Natural killer cell (primary cell): ENCODE measurements at regions not wholly inside any gene's neighbourhood (a gene's known extent, or its start where the extent isn't known, plus 50 kb on each side); places are given as distances from the start of the nearest gene placed in this dataset.

Source experiments
- ATAC-seq, 3 donors: fragments of 150-1000 bp in 2 of 3; fragments of 200-7000 bp in 1 of 3; cut with Tn5 transposase; 1 replicate in 1 of 3; 2 replicates in 2 of 3; pipeline ENCODE4 v1.10.0; 2021; ENCODE audit warnings: mild to moderate bottlenecking in 2 of 3, moderate library complexity in 2 of 3
- DNase-seq, 2 donors: peaks; one replicate each; pipeline versions ENCODE4 v3.0.0 to v3.0.0-alpha.2; 2013 to 2021; ENCODE audit warnings: mixed read lengths in 1 of 2
- H3K27ac ChIP-seq: one replicate; pipeline ENCODE4 v1.5.1; 2013; ENCODE audit warnings: mild to moderate bottlenecking, low read length
- H3K27me3 ChIP-seq: one replicate; pipeline ENCODE4 v1.6.1; 2013; ENCODE audit warnings: low read length; ENCODE audit not compliant: control insufficient read depth, insufficient read depth
- H3K36me3 ChIP-seq: one replicate; pipeline ENCODE4 v1.6.1; 2013; ENCODE audit warnings: low read length; ENCODE audit not compliant: control insufficient read depth, insufficient read depth
- H3K4me1 ChIP-seq: one replicate; pipeline ENCODE4 v1.6.1; 2013; ENCODE audit warnings: low read length; ENCODE audit not compliant: control insufficient read depth, insufficient read depth
- H3K4me3 ChIP-seq: one replicate; pipeline ENCODE4 v1.5.1; 2013; ENCODE audit warnings: low read length
- H3K9me3 ChIP-seq: one replicate; pipeline ENCODE4 v1.6.1; 2013; ENCODE audit warnings: low read length; ENCODE audit not compliant: control insufficient read depth, insufficient read depth
- H3K27ac Mint-ChIP-seq, 2 donors: one replicate each; pipeline ENCODE4 v1.8.0; 2022; ENCODE audit warnings: mild to moderate bottlenecking in 2 of 2, mixed read lengths in 2 of 2, moderate library complexity in 1 of 2
- H3K27me3 Mint-ChIP-seq, 2 donors: one replicate each; pipeline ENCODE4 v1.8.0; 2022; ENCODE audit warnings: low read depth in 2 of 2, mixed read lengths in 2 of 2
- H3K36me3 Mint-ChIP-seq: one replicate; pipeline ENCODE4 v1.8.0; 2022; ENCODE audit warnings: mixed read lengths
- H3K4me1 Mint-ChIP-seq, 2 donors: one replicate each; pipeline ENCODE4 v1.8.0; 2022; ENCODE audit warnings: mixed read lengths in 2 of 2
- H3K4me3 Mint-ChIP-seq: one replicate; pipeline ENCODE4 v1.8.0; 2022; ENCODE audit warnings: mild to moderate bottlenecking, moderate library complexity, mixed read lengths
- H3K9me3 Mint-ChIP-seq, 2 donors: one replicate each; pipeline ENCODE4 v1.8.0; 2022; ENCODE audit warnings: mixed read lengths in 2 of 2
- CTCF ChIP-seq: fragments of 200-600 bp; IDR thresholded peaks from one replicate; pipeline ENCODE4 v1.8.0; 2022; ENCODE audit warnings: antibody characterized with exemption
- WGBS: methylation state at CpG from one replicate; pipeline ENCODE4 v1.1.7; 2013; ENCODE audit warnings: missing lambda C conversion rate; ENCODE audit not compliant: insufficient coverage; 5-methylcytosine and 5-hydroxymethylcytosine counted together
- intact Hi-C: fragments of 100-400 bp; cut with micrococcal nuclease; formaldehyde crosslinking; loops from one replicate; pipeline ENCODE4 v1.14.2; 2022

- Histone ChIP-seq H3K36me3 (no peaks in the 10 kb centered on the region), H3K27ac (no peak overlapping the region), H3K4me3 (no peak overlapping the region), H3K4me1 (peaks cover 33% of the 10 kb centered on the region), H3K27me3 (no peaks in the 10 kb centered on the region), H3K9me3 (no peaks in the 10 kb centered on the region)
- no peak overlapping the region for H3K27ac Mint-ChIP-seq
- H3K4me3 Mint-ChIP-seq, result no peak overlapping the region
- intact Hi-C loops, result no loop called here
- H3K27me3 Mint-ChIP-seq, result peaks cover 0 to 10% of the 10 kb centered on the region in 2 donors
- peaks cover 0 to 3% of the 10 kb centered on the region in 2 donors for H3K9me3 Mint-ChIP-seq
- H3K4me1 Mint-ChIP-seq, result peaks cover 42 to 61% of the 10 kb centered on the region in 2 donors
- H3K36me3 Mint-ChIP-seq, result peaks cover 6% of the 10 kb centered on the region
- DNase-seq (no peak), ATAC-seq (peak in 1 of 3 donors; percentile 9)
- TF ChIP-seq CTCF, result no peak
These were observed 108.4 kb downstream of the METRNL start for GRCh38 chr17:83187782-83188311.

GRCh38 chr17:83189044-83190003, 109.9 kb downstream of the METRNL start:
- Mint-ChIP-seq H3K9me3 (peaks cover 0 to 3% of the 10 kb centered on the region in 2 donors), H3K4me1 (peaks cover 37 to 61% of the 10 kb centered on the region in 2 donors), H3K36me3 (peaks cover 6% of the 10 kb centered on the region), H3K4me3 (no peak overlapping the region), H3K27ac (peak overlapping the region in 1 of 2 donors; percentile 51), H3K27me3 (peaks cover 0 to 10% of the 10 kb centered on the region in 2 donors)
- H3K4me3 ChIP-seq, result no peak overlapping the region
- H3K27ac ChIP-seq, result no peak overlapping the region
- H3K9me3 ChIP-seq, result no peaks in the 10 kb centered on the region
- no peaks in the 10 kb centered on the region for H3K27me3 ChIP-seq
- no peaks in the 10 kb centered on the region for H3K36me3 ChIP-seq
- intact Hi-C loops, result no loop called here
- 91% methylated on average over 26 of the region's 26 CpGs for WGBS
- ATAC-seq, result no peak
- H3K4me1 ChIP-seq, result peaks cover 36% of the 10 kb centered on the region
- TF ChIP-seq CTCF, result no peak
- peak in 1 of 2 donors; percentile 9 for DNase-seq

- H3K36me3 Mint-ChIP-seq, result peaks cover 6% of the 10 kb centered on the region
- no peak for TF ChIP-seq CTCF
- Histone ChIP-seq H3K36me3 (no peaks in the 10 kb centered on the region), H3K9me3 (no peaks in the 10 kb centered on the region), H3K4me1 (peaks cover 42% of the 10 kb centered on the region), H3K27me3 (no peaks in the 10 kb centered on the region), H3K27ac (no peak overlapping the region), H3K4me3 (no peak overlapping the region)
- DNase-seq (no peak), ATAC-seq (no peak)
- intact Hi-C loops, result no loop called here
- peaks cover 37 to 64% of the 10 kb centered on the region in 2 donors for H3K4me1 Mint-ChIP-seq
- no peak overlapping the region for H3K27ac Mint-ChIP-seq
- peaks cover 0 to 10% of the 10 kb centered on the region in 2 donors for H3K27me3 Mint-ChIP-seq
- peaks cover 0 to 3% of the 10 kb centered on the region in 2 donors for H3K9me3 Mint-ChIP-seq
- no peak overlapping the region for H3K4me3 Mint-ChIP-seq
- WGBS, result 97% methylated on average over 12 of the region's 12 CpGs
These were observed 110.6 kb downstream of the METRNL start for GRCh38 chr17:83190004-83190385.
